ENCODE measurements at regions not wholly inside any gene's neighbourhood (a gene's known extent, or its start where the extent isn't known, plus 50 kb on each side); places are given as distances from the start of the nearest gene placed in this dataset.

DNA sequence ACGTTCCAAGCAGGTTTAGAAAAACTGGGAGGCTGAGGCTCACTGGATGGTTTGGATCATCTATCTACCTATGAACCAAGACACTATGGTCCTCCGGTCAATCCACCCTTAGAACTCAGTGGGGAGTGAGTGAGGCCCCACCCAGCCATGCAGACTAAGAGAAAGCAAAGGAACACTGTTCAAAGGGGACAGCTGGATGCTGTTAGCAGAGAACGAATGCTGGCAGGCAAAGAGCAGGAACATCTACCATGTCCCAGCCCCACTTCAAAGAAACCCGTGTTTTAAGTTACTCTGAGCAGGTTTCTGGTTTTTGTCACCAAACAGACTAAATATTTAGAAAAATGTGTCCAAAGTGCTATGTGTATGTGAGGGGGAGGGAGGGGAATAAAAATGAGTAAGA is 183.4 kb upstream of the XYLT1 start:
- TF ChIP-seq POLR2A (IDR thresholded peaks at IDR 0.05): no peak
- TF ChIP-seq, protein P1, sequence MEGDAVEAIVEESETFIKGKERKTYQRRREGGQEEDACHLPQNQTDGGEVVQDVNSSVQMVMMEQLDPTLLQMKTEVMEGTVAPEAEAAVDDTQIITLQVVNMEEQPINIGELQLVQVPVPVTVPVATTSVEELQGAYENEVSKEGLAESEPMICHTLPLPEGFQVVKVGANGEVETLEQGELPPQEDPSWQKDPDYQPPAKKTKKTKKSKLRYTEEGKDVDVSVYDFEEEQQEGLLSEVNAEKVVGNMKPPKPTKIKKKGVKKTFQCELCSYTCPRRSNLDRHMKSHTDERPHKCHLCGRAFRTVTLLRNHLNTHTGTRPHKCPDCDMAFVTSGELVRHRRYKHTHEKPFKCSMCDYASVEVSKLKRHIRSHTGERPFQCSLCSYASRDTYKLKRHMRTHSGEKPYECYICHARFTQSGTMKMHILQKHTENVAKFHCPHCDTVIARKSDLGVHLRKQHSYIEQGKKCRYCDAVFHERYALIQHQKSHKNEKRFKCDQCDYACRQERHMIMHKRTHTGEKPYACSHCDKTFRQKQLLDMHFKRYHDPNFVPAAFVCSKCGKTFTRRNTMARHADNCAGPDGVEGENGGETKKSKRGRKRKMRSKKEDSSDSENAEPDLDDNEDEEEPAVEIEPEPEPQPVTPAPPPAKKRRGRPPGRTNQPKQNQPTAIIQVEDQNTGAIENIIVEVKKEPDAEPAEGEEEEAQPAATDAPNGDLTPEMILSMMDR (IDR thresholded peaks at IDR 0.05): no peak
